ENCODE measurements at regions not wholly inside any gene's neighbourhood (a gene's known extent, or its start where the extent isn't known, plus 50 kb on each side); places are given as distances from the start of the nearest gene placed in this dataset.

GRCh38 chr11:109851780-109852390 lies 241.3 kb upstream of the ZC3H12C start:
- no peak for TF ChIP-seq ZNF382 (CRISPR knock-in tag; IDR thresholded peaks at IDR 0.05; ENCODE audit: borderline replicate concordance)
- TF ChIP-seq EZH2 (conservative IDR thresholded peaks at IDR 0.05; ENCODE audit: low read depth, low read length) = no peak
- no peak for TF ChIP-seq ZNF766 (CRISPR knock-in tag; IDR thresholded peaks at IDR 0.05; ENCODE audit: borderline replicate concordance)
- TF ChIP-seq ISL2 (CRISPR knock-in tag; IDR thresholded peaks at IDR 0.05) = no peak
- no peak for TF ChIP-seq ATF7 (IDR thresholded peaks at IDR 0.05)
- TF ChIP-seq ATF7 (CRISPR knock-in tag; IDR thresholded peaks at IDR 0.05) = no peak
- no peak for TF ChIP-seq ZNF263 (CRISPR knock-in tag; IDR thresholded peaks at IDR 0.05)
- TF ChIP-seq GABPA (IDR thresholded peaks at IDR 0.05; ENCODE audit: low read depth, low read length) = no peak
- no peak for TF ChIP-seq GABPA (CRISPR knock-in tag; IDR thresholded peaks at IDR 0.05; ENCODE audit: low read depth)
- no peak for TF ChIP-seq MNT (IDR thresholded peaks at IDR 0.05)
- no peak for TF ChIP-seq RNF2 (conservative IDR thresholded peaks at IDR 0.05; ENCODE audit: low read depth)
- no peak for TF ChIP-seq ZBTB7A (CRISPR knock-in tag; IDR thresholded peaks at IDR 0.05)
- no peak for TF ChIP-seq UBTF (CRISPR knock-in tag; IDR thresholded peaks at IDR 0.05)
- no peak for TF ChIP-seq TP53 (CRISPR knock-in tag; conservative IDR thresholded peaks at IDR 0.05)
- TF ChIP-seq ZNF274 (CRISPR knock-in tag; IDR thresholded peaks at IDR 0.05) = no peak

All from HepG2 (cell line).